ENCODE measurements at regions not wholly inside any gene's neighbourhood (a gene's known extent, or its start where the extent isn't known, plus 50 kb on each side); places are given as distances from the start of the nearest gene placed in this dataset.

- TF ChIP-seq POLR2A (IDR thresholded peaks at IDR 0.05), result no peak
- TF ChIP-seq, protein P1, sequence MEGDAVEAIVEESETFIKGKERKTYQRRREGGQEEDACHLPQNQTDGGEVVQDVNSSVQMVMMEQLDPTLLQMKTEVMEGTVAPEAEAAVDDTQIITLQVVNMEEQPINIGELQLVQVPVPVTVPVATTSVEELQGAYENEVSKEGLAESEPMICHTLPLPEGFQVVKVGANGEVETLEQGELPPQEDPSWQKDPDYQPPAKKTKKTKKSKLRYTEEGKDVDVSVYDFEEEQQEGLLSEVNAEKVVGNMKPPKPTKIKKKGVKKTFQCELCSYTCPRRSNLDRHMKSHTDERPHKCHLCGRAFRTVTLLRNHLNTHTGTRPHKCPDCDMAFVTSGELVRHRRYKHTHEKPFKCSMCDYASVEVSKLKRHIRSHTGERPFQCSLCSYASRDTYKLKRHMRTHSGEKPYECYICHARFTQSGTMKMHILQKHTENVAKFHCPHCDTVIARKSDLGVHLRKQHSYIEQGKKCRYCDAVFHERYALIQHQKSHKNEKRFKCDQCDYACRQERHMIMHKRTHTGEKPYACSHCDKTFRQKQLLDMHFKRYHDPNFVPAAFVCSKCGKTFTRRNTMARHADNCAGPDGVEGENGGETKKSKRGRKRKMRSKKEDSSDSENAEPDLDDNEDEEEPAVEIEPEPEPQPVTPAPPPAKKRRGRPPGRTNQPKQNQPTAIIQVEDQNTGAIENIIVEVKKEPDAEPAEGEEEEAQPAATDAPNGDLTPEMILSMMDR (IDR thresholded peaks at IDR 0.05), result no peak
Observed at GRCh38 chr21:16928439-16928838, 584.4 kb upstream of the CXADR start.
